Hepatocyte (in vitro differentiated cells): ENCODE measurements at regions not wholly inside any gene's neighbourhood (a gene's known extent, or its start where the extent isn't known, plus 50 kb on each side); places are given as distances from the start of the nearest gene placed in this dataset.

Experiments
- DNase-seq: peaks from one replicate; pipeline ENCODE4 v3.0.0-alpha.2; 2016; ENCODE audit warnings: low spot score
- H2AFZ ChIP-seq: fragments of 200-600 bp; sonication (generic); 2 replicates; pipeline ENCODE4 v1.6.0; 2016; ENCODE audit warnings: antibody characterized with exemption, mild to moderate bottlenecking
- H3K27ac ChIP-seq: fragments of 200-600 bp; sonication (generic); 2 replicates; pipeline ENCODE4 v1.5.1; 2016; ENCODE audit warnings: mild to moderate bottlenecking
- H3K27me3 ChIP-seq: fragments of 200-600 bp; sonication (generic); 2 replicates; pipeline ENCODE4 v1.6.1; 2016
- H3K36me3 ChIP-seq: fragments of 200-600 bp; sonication (generic); replicated peaks from 2 replicates; pipeline ENCODE4 v1.5.1; 2016; ENCODE audit warnings: low read depth; ENCODE audit not compliant: insufficient read depth
- H3K4me1 ChIP-seq: fragments of 200-600 bp; sonication (generic); 2 replicates; pipeline ENCODE4 v1.5.1; 2016; ENCODE audit warnings: mild to moderate bottlenecking, moderate library complexity; ENCODE audit not compliant: insufficient read depth
- H3K4me2 ChIP-seq: fragments of 200-600 bp; sonication (generic); 2 replicates; pipeline ENCODE4 v1.6.0; 2016
- H3K4me3 ChIP-seq: fragments of 200-600 bp; sonication (generic); 2 replicates; pipeline ENCODE4 v1.5.1; 2016; ENCODE audit warnings: mild to moderate bottlenecking
- H3K79me2 ChIP-seq: fragments of 200-600 bp; sonication (generic); 2 replicates; pipeline ENCODE4 v1.6.0; 2017; ENCODE audit warnings: mild to moderate bottlenecking
- H3K9me2 ChIP-seq: fragments of 200-600 bp; sonication (generic); replicated peaks from 2 replicates; pipeline ENCODE4 v1.6.0; 2017; ENCODE audit warnings: mild to moderate bottlenecking; ENCODE audit not compliant: insufficient read depth
- H3K9me3 ChIP-seq: fragments of 200-600 bp; sonication (generic); 2 replicates; pipeline ENCODE4 v1.5.1; 2016; ENCODE audit warnings: low read depth, mild to moderate bottlenecking
- H4K20me1 ChIP-seq: fragments of 200-600 bp; sonication (generic); 2 replicates; pipeline ENCODE4 v1.6.0; 2016; ENCODE audit warnings: mild to moderate bottlenecking; ENCODE audit not compliant: insufficient read depth, poor library complexity, severe bottlenecking
- CTCF ChIP-seq: fragments of 200-600 bp; sonication (generic); IDR thresholded peaks from 2 replicates; pipeline ENCODE4 v1.5.1; 2016; ENCODE audit warnings: antibody characterized with exemption, mild to moderate bottlenecking; ENCODE audit not compliant: poor library complexity
- EZH2 ChIP-seq: fragments of 200-600 bp; sonication (generic); IDR thresholded peaks from 2 replicates; pipeline ENCODE4 v1.6.1; 2016; ENCODE audit warnings: antibody characterized with exemption, mild to moderate bottlenecking, borderline replicate concordance
- EZH2phosphoT487 ChIP-seq: fragments of 200-600 bp; sonication (generic); IDR thresholded peaks from one replicate; pipeline ENCODE4 v1.6.1; 2018; ENCODE audit warnings: antibody characterized with exemption, mild to moderate bottlenecking, low read depth, moderate library complexity; ENCODE audit not compliant: unreplicated experiment, severe bottlenecking
- WGBS: methylation state at CpG from one replicate; pipeline ENCODE4 v1.1.6; 2016; ENCODE audit warnings: low lambda C conversion rate; ENCODE audit errors: missing lambda C conversion rate; 5-methylcytosine and 5-hydroxymethylcytosine counted together

- Histone ChIP-seq H4K20me1 (no peaks in the 10 kb centered on the region), H3K4me2 (no peak overlapping the region), H3K36me3 (no peaks in the 10 kb centered on the region), H3K9me3 (no peaks in the 10 kb centered on the region), H3K79me2 (peaks cover 65% of the 10 kb centered on the region), H2AFZ (no peak overlapping the region), H3K27me3 (no peaks in the 10 kb centered on the region), H3K4me3 (no peak overlapping the region), H3K9me2 (no peaks in the 10 kb centered on the region), H3K4me1 (no peaks in the 10 kb centered on the region), H3K27ac (no peak overlapping the region)
- no peak for DNase-seq
- TF ChIP-seq EZH2 (no peak), CTCF (no peak), EZH2phosphoT487 (no peak)
Observed at GRCh38 chr14:71610149-71610548, 322.1 kb upstream of the RGS6 start.

GRCh38 chr14:71610797-71611196 lies 321.4 kb upstream of the RGS6 start:
- H3K9me2 ChIP-seq, result no peaks in the 10 kb centered on the region
- DNase-seq, result no peak
- H3K4me3 ChIP-seq, result no peak overlapping the region
- H3K9me3 ChIP-seq, result no peaks in the 10 kb centered on the region
- TF ChIP-seq CTCF (no peak), EZH2 (no peak), EZH2phosphoT487 (no peak)
- no peak overlapping the region for H2AFZ ChIP-seq
- no peaks in the 10 kb centered on the region for H3K36me3 ChIP-seq
- 58% methylated on average over 1 of the region's 1 CpG for WGBS
- no peaks in the 10 kb centered on the region for H3K27me3 ChIP-seq
- H3K4me2 ChIP-seq, result no peak overlapping the region
- no peak overlapping the region for H3K27ac ChIP-seq
- peaks cover 61% of the 10 kb centered on the region for H3K79me2 ChIP-seq
- H4K20me1 ChIP-seq, result no peaks in the 10 kb centered on the region
- no peaks in the 10 kb centered on the region for H3K4me1 ChIP-seq

- Histone ChIP-seq H3K27me3 (no peaks in the 10 kb centered on the region), H3K4me2 (no peak overlapping the region), H2AFZ (no peak overlapping the region), H3K4me3 (no peak overlapping the region), H3K79me2 (peaks cover 51% of the 10 kb centered on the region), H3K36me3 (no peaks in the 10 kb centered on the region), H3K27ac (no peak overlapping the region), H3K4me1 (no peaks in the 10 kb centered on the region), H4K20me1 (no peaks in the 10 kb centered on the region), H3K9me3 (no peaks in the 10 kb centered on the region), H3K9me2 (no peaks in the 10 kb centered on the region)
- no peak for DNase-seq
- 100% methylated on average over 1 of the region's 1 CpG for WGBS
- TF ChIP-seq CTCF (no peak), EZH2 (no peak), EZH2phosphoT487 (no peak)
Observed at GRCh38 chr14:71613168-71613567, 319.1 kb upstream of the RGS6 start.

GRCh38 chr14:71616013-71616412 lies 316.2 kb upstream of the RGS6 start:
- H3K79me2 ChIP-seq, result peaks cover 45% of the 10 kb centered on the region
- no peaks in the 10 kb centered on the region for H3K36me3 ChIP-seq
- no peaks in the 10 kb centered on the region for H3K9me2 ChIP-seq
- H3K27ac ChIP-seq, result no peak overlapping the region
- H3K9me3 ChIP-seq, result no peaks in the 10 kb centered on the region
- TF ChIP-seq CTCF (no peak), EZH2 (no peak), EZH2phosphoT487 (no peak)
- no peaks in the 10 kb centered on the region for H3K27me3 ChIP-seq
- 96% methylated on average over 2 of the region's 2 CpGs for WGBS
- H3K4me1 ChIP-seq, result no peaks in the 10 kb centered on the region
- DNase-seq, result no peak
- no peak overlapping the region for H3K4me3 ChIP-seq
- no peak overlapping the region for H2AFZ ChIP-seq
- H4K20me1 ChIP-seq, result no peaks in the 10 kb centered on the region
- H3K4me2 ChIP-seq, result no peak overlapping the region
